Left lung (tissue), 4 donors: ENCODE measurements at regions not wholly inside any gene's neighbourhood (a gene's known extent, or its start where the extent isn't known, plus 50 kb on each side); places are given as distances from the start of the nearest gene placed in this dataset.

Source experiments
- ATAC-seq: fragments of 200-7000 bp; cut with Tn5 transposase; one replicate; pipeline ENCODE4 v1.9.1; 2020; ENCODE audit warnings: moderate library complexity
- DNase-seq, 4 donors: peaks; one replicate each; pipeline ENCODE4 v3.0.0-alpha.2; 2013 to 2020
- H3K27ac ChIP-seq, 2 donors: fragments of 200-600 bp; sonication (generic) in 1 of 2; one replicate each; pipeline versions ENCODE4 v1.5.0 to v1.8.0; 2020 to 2021
- H3K27me3 ChIP-seq, 2 donors: fragments of 200-600 bp; sonication (generic) in 1 of 2; one replicate each; pipeline versions ENCODE4 v1.5.0 to v1.8.0; 2020 to 2021
- H3K36me3 ChIP-seq, 2 donors: fragments of 200-600 bp; sonication (generic) in 1 of 2; one replicate each; pipeline versions ENCODE4 v1.5.0 to v1.8.0; 2020 to 2021
- H3K4me1 ChIP-seq, 2 donors: fragments of 200-600 bp; one replicate each; pipeline ENCODE4 v1.8.0; 2021
- H3K4me3 ChIP-seq, 2 donors: fragments of 200-600 bp; sonication (generic) in 1 of 2; one replicate each; pipeline versions ENCODE4 v1.5.0 to v1.8.0; 2020 to 2021; ENCODE audit warnings: mild to moderate bottlenecking in 1 of 2
- H3K9me3 ChIP-seq, 2 donors: fragments of 200-600 bp; sonication (generic) in 1 of 2; one replicate each; pipeline versions ENCODE4 v1.5.0 to v1.8.0; 2020 to 2021
- intact Hi-C, 2 donors: fragments of 100-400 bp; cut with DNase I; formaldehyde crosslinking; loops; one replicate each; pipeline versions ENCODE4 v1.11.2 to v1.14.2; 2022
- TF ChIP-seq, protein P1 (sequence below), 2 donors: fragments of 200-600 bp; sonication (generic) in 1 of 2; IDR thresholded peaks; one replicate each; pipeline versions ENCODE4 v1.5.0 to v1.8.0; 2021; ENCODE audit warnings: antibody characterized with exemption in 2 of 2
- donor health status: DM: no; HTN: yes; CAD: no.
- donor health status: DM: no; HTN: no; CAD: no.

DNA sequence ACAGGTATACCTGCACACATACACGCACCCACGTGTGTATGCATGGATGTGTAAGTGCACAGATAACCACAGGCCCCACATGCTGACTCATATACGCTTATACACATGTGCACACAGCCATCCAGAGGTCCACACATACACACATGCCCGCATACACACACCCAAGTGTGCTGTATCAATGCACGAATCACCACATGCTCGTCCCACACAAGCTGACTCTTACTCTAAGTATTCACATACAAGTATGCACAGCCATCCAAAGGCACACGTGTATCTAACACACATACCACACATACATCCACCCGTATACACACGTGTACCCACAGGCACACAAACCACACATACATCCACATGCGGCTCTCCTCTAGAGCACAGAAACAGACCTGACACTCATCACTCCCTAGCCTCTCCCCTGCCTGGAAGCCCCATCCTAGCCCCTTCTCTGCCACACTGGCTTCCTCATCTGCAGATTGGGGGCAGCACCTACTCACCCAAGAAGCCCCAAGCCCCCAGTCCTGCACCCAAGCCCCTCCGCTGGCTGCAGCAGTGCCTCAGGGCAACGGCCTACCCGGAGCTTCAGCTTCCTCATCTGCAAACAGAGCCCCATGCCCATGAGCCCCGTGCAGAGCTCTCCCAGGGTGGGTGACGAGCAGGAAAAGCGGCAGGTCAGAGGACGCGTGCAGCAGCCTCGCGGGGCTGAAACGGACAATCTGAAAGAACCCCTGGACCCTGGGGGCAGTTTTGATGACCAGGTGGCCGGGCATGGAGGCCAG is 105.4 kb downstream of the NCOR2 start:
- no peak overlapping the region for H3K27ac ChIP-seq

GRCh38 chr12:124461241-124461673 is 106.2 kb downstream of the NCOR2 start:
- TF ChIP-seq, protein P1, sequence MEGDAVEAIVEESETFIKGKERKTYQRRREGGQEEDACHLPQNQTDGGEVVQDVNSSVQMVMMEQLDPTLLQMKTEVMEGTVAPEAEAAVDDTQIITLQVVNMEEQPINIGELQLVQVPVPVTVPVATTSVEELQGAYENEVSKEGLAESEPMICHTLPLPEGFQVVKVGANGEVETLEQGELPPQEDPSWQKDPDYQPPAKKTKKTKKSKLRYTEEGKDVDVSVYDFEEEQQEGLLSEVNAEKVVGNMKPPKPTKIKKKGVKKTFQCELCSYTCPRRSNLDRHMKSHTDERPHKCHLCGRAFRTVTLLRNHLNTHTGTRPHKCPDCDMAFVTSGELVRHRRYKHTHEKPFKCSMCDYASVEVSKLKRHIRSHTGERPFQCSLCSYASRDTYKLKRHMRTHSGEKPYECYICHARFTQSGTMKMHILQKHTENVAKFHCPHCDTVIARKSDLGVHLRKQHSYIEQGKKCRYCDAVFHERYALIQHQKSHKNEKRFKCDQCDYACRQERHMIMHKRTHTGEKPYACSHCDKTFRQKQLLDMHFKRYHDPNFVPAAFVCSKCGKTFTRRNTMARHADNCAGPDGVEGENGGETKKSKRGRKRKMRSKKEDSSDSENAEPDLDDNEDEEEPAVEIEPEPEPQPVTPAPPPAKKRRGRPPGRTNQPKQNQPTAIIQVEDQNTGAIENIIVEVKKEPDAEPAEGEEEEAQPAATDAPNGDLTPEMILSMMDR (IDR thresholded peaks at IDR 0.05): no peak
- H3K27me3 ChIP-seq: no peaks in the 10 kb centered on the region
- no peak overlapping the region for H3K27ac ChIP-seq
- no peak overlapping the region for H3K4me3 ChIP-seq
- H3K36me3 ChIP-seq: peaks cover 0 to 85% of the 10 kb centered on the region in 2 donors
- no peak for ATAC-seq
- peak in 1 of 4 donors; percentile 64 for DNase-seq
- no peaks in the 10 kb centered on the region for H3K9me3 ChIP-seq
- H3K4me1 ChIP-seq: peaks cover 5 to 46% of the 10 kb centered on the region in 2 donors
- intact Hi-C loops: no loop called here

More for the DNA sequence above, 105.4 kb downstream of the NCOR2 start:
- no peak overlapping the region for H3K4me3 ChIP-seq
- intact Hi-C loops: no loop called here
- peaks cover 0 to 83% of the 10 kb centered on the region in 2 donors for H3K36me3 ChIP-seq
- H3K4me1 ChIP-seq: peaks cover 5 to 44% of the 10 kb centered on the region in 2 donors
- TF ChIP-seq, protein P1 (IDR thresholded peaks at IDR 0.05): no peak
- H3K27me3 ChIP-seq: no peaks in the 10 kb centered on the region
- peak in 1 of 4 donors; percentile 69 for DNase-seq
- H3K9me3 ChIP-seq: no peaks in the 10 kb centered on the region
- no peak for ATAC-seq

- no peak overlapping the region for H3K4me3 ChIP-seq
- H3K4me1 ChIP-seq: peaks cover 8 to 46% of the 10 kb centered on the region in 2 donors
- TF ChIP-seq, protein P1 (IDR thresholded peaks at IDR 0.05): no peak
- no peaks in the 10 kb centered on the region for H3K9me3 ChIP-seq
- intact Hi-C loops: no loop called here
- no peaks in the 10 kb centered on the region for H3K27me3 ChIP-seq
- DNase-seq (peak in 1 of 4 donors; percentile 62), ATAC-seq (no peak)
- peaks cover 0 to 85% of the 10 kb centered on the region in 2 donors for H3K36me3 ChIP-seq
- H3K27ac ChIP-seq: no peak overlapping the region
Measured at GRCh38 chr12:124460771-124461170, 106.6 kb downstream of the NCOR2 start.

DNA sequence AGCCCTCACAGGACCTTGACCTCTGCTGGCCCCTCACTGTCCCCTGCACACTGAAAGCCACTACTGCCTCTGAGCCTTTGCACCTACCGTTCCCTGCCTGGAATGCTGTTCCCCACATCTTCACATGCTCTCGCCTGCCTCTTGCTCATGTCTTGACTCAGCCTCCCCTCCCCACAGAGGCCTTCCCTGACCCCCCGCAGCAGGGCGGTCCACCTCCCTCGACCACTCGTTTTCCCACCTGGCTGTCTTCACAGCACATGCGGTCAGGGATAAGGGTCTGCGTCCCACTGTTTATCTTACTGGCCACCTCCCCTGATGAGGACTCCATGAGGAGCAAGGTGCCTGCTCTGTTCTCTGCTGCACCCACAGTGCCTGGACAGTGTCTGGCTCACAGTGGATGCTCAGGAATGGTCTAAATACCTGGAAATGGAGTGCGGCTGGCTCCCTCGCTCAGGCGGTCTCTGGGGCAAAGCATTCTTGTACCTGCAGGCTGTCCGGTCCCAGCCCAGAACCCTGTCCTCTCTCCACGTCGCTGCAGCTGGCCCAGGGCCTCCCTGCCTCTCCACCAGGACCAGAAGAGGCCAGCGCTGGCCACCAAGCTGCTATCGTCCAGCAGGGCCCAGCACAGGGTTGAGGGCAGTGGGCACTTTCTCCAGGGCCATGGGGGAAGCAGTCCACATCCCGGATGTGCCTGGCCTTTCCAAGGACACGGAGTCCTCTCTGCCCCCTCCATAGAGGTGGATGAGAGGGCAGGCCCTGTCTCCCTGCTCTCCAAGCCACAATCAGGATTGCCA is 107.4 kb downstream of the NCOR2 start:
- intact Hi-C loops: no loop called here
- no peak overlapping the region for H3K27ac ChIP-seq
- H3K9me3 ChIP-seq: no peaks in the 10 kb centered on the region
- no peak overlapping the region for H3K4me3 ChIP-seq
- no peaks in the 10 kb centered on the region for H3K27me3 ChIP-seq
- peaks cover 14 to 47% of the 10 kb centered on the region in 2 donors for H3K4me1 ChIP-seq
- TF ChIP-seq, protein P1 (IDR thresholded peaks at IDR 0.05): no peak
- DNase-seq: peak in 1 of 4 donors; percentile 61
- ATAC-seq: no peak
- H3K36me3 ChIP-seq: peaks cover 0 to 85% of the 10 kb centered on the region in 2 donors
